Effector memory CD4-positive, alpha-beta T cell (primary cell): ENCODE measurements at regions not wholly inside any gene's neighbourhood (a gene's known extent, or its start where the extent isn't known, plus 50 kb on each side); places are given as distances from the start of the nearest gene placed in this dataset.

Experiments used
- DNase-seq, 3 donors: peaks; one replicate each; pipeline ENCODE4 v3.0.0-alpha.2; 2020
- H3K27ac ChIP-seq: 2 replicates; pipeline ENCODE4 v1.7.0; 2013; ENCODE audit warnings: mild to moderate bottlenecking, low read length, moderate library complexity; ENCODE audit not compliant: insufficient read depth, poor library complexity, severe bottlenecking
- H3K27me3 ChIP-seq: replicated peaks from 2 replicates; pipeline ENCODE4 v1.7.0; 2013; ENCODE audit warnings: mild to moderate bottlenecking, low read length; ENCODE audit not compliant: insufficient read depth, control insufficient read depth, poor library complexity, severe bottlenecking
- H3K36me3 ChIP-seq: 2 replicates; pipeline ENCODE4 v1.7.0; 2013; ENCODE audit warnings: mild to moderate bottlenecking, low read length, moderate library complexity; ENCODE audit not compliant: control insufficient read depth, insufficient read depth
- H3K4me1 ChIP-seq: 2 replicates; pipeline ENCODE4 v1.7.0; 2013; ENCODE audit warnings: low read length, mild to moderate bottlenecking; ENCODE audit not compliant: control insufficient read depth, insufficient read depth, poor library complexity, severe bottlenecking
- H3K4me3 ChIP-seq: 2 replicates; pipeline ENCODE4 v1.7.0; 2013; ENCODE audit warnings: low read length, low read depth, mild to moderate bottlenecking; ENCODE audit not compliant: insufficient read depth, poor library complexity, severe bottlenecking
- H3K9me3 ChIP-seq: 2 replicates; pipeline ENCODE4 v1.7.0; 2013; ENCODE audit warnings: mild to moderate bottlenecking, low read length, moderate library complexity; ENCODE audit not compliant: control insufficient read depth

- H3K36me3 ChIP-seq, result no peaks in the 10 kb centered on the region
- H3K4me3 ChIP-seq, result no peak overlapping the region
- H3K9me3 ChIP-seq, result no peaks in the 10 kb centered on the region
- H3K27me3 ChIP-seq, result no peaks in the 10 kb centered on the region
- no peak for DNase-seq
- no peak overlapping the region for H3K27ac ChIP-seq
- H3K4me1 ChIP-seq, result no peaks in the 10 kb centered on the region
Observed at GRCh38 chr9:31124389-31124788, 1260.1 kb upstream of the ACO1 start.

GRCh38 chr9:31135567-31135966, 1248.9 kb upstream of the ACO1 start:
- DNase-seq, result no peak
- no peaks in the 10 kb centered on the region for H3K36me3 ChIP-seq
- H3K27me3 ChIP-seq, result no peaks in the 10 kb centered on the region
- H3K4me1 ChIP-seq, result no peaks in the 10 kb centered on the region
- H3K27ac ChIP-seq, result no peak overlapping the region
- no peaks in the 10 kb centered on the region for H3K9me3 ChIP-seq
- H3K4me3 ChIP-seq, result no peak overlapping the region

- no peaks in the 10 kb centered on the region for H3K4me1 ChIP-seq
- H3K27ac ChIP-seq, result no peak overlapping the region
- no peaks in the 10 kb centered on the region for H3K9me3 ChIP-seq
- H3K36me3 ChIP-seq, result no peaks in the 10 kb centered on the region
- no peak overlapping the region for H3K4me3 ChIP-seq
- no peak for DNase-seq
- H3K27me3 ChIP-seq, result no peaks in the 10 kb centered on the region
Observed at GRCh38 chr9:31136524-31136923, 1247.9 kb upstream of the ACO1 start.

GRCh38 chr9:31137176-31138160, 1247.0 kb upstream of the ACO1 start:
- Histone ChIP-seq H3K4me1 (no peaks in the 10 kb centered on the region), H3K36me3 (no peaks in the 10 kb centered on the region), H3K27ac (no peak overlapping the region), H3K9me3 (no peaks in the 10 kb centered on the region), H3K27me3 (no peaks in the 10 kb centered on the region), H3K4me3 (no peak overlapping the region)
- DNase-seq, result no peak

- Histone ChIP-seq H3K27ac (no peak overlapping the region), H3K4me3 (no peak overlapping the region), H3K27me3 (no peaks in the 10 kb centered on the region), H3K4me1 (no peaks in the 10 kb centered on the region), H3K9me3 (no peaks in the 10 kb centered on the region), H3K36me3 (no peaks in the 10 kb centered on the region)
- DNase-seq, result no peak
Observed at GRCh38 chr9:31140316-31140715, 1244.1 kb upstream of the ACO1 start.

GRCh38 chr9:31142456-31142855, 1242.0 kb upstream of the ACO1 start:
- no peak for DNase-seq
- Histone ChIP-seq H3K4me3 (no peak overlapping the region), H3K27me3 (no peaks in the 10 kb centered on the region), H3K9me3 (no peaks in the 10 kb centered on the region), H3K36me3 (no peaks in the 10 kb centered on the region), H3K4me1 (no peaks in the 10 kb centered on the region), H3K27ac (no peak overlapping the region)

- no peaks in the 10 kb centered on the region for H3K4me1 ChIP-seq
- no peaks in the 10 kb centered on the region for H3K36me3 ChIP-seq
- H3K4me3 ChIP-seq, result no peak overlapping the region
- no peak overlapping the region for H3K27ac ChIP-seq
- no peaks in the 10 kb centered on the region for H3K9me3 ChIP-seq
- no peaks in the 10 kb centered on the region for H3K27me3 ChIP-seq
- no peak for DNase-seq
Observed at GRCh38 chr9:31144614-31145013, 1239.8 kb upstream of the ACO1 start.

- Histone ChIP-seq H3K27me3 (no peaks in the 10 kb centered on the region), H3K4me3 (no peak overlapping the region), H3K9me3 (no peaks in the 10 kb centered on the region), H3K27ac (no peak overlapping the region), H3K4me1 (no peaks in the 10 kb centered on the region), H3K36me3 (no peaks in the 10 kb centered on the region)
- no peak for DNase-seq
Observed at GRCh38 chr9:31146485-31147166, 1237.8 kb upstream of the ACO1 start.

- H3K9me3 ChIP-seq, result no peaks in the 10 kb centered on the region
- no peaks in the 10 kb centered on the region for H3K36me3 ChIP-seq
- no peaks in the 10 kb centered on the region for H3K27me3 ChIP-seq
- no peaks in the 10 kb centered on the region for H3K4me1 ChIP-seq
- DNase-seq, result no peak
- no peak overlapping the region for H3K27ac ChIP-seq
- no peak overlapping the region for H3K4me3 ChIP-seq
Observed at GRCh38 chr9:31153250-31153840, 1231.1 kb upstream of the ACO1 start.

- no peak for DNase-seq
- Histone ChIP-seq H3K36me3 (no peaks in the 10 kb centered on the region), H3K27ac (no peak overlapping the region), H3K4me1 (no peaks in the 10 kb centered on the region), H3K27me3 (no peaks in the 10 kb centered on the region), H3K4me3 (no peak overlapping the region), H3K9me3 (no peaks in the 10 kb centered on the region)
Observed at GRCh38 chr9:31166516-31166915, 1217.9 kb upstream of the ACO1 start.
